ENCODE measurements at regions not wholly inside any gene's neighbourhood (a gene's known extent, or its start where the extent isn't known, plus 50 kb on each side); places are given as distances from the start of the nearest gene placed in this dataset.

DNA sequence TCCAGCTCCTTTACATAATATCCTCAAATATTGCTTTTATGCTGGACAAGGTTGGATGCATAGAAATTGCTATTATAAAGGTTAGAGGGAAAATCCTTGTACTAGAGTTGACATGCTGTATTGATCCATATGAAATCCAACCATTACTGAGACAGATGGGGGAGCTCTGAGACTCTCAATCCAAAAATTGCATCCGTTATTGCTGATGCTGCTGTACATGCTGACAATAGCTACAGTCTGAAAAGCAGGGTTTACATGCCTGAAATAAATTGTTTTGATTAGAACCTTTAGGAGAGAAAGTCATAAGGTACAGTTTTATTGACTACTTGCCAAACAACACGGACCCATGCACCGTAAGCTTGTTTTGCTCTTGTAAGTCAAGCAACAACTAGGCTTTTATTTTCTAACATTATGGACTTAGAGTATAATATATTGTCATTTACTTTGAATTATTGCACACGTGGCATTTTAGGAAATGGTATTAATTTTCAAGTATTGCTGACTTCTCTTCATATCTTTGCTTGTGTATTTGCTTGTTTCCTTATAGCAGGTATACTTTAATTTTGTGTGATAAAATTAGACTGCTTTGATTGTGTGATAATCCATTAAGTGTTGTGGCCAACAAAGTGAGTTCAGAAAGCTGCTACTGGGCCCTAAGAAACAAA lies 1365.2 kb downstream of the STIM2 start:
- no peak overlapping the region for H3K4me3 ChIP-seq (ENCODE audit: low read depth in 2 of 2, low read length in 2 of 2)
- TF ChIP-seq POLR2AphosphoS5 (IDR thresholded peaks at IDR 0.05; ENCODE audit: low read depth, low read length) (no peak), SIN3A (IDR thresholded peaks at IDR 0.05; ENCODE audit: borderline replicate concordance, insufficient read depth, low read depth, low read length) (no peak), TCF7L2 (IDR thresholded peaks at IDR 0.05; ENCODE audit: low read depth, low read length) (no peak)
- TF ChIP-seq, protein P1, sequence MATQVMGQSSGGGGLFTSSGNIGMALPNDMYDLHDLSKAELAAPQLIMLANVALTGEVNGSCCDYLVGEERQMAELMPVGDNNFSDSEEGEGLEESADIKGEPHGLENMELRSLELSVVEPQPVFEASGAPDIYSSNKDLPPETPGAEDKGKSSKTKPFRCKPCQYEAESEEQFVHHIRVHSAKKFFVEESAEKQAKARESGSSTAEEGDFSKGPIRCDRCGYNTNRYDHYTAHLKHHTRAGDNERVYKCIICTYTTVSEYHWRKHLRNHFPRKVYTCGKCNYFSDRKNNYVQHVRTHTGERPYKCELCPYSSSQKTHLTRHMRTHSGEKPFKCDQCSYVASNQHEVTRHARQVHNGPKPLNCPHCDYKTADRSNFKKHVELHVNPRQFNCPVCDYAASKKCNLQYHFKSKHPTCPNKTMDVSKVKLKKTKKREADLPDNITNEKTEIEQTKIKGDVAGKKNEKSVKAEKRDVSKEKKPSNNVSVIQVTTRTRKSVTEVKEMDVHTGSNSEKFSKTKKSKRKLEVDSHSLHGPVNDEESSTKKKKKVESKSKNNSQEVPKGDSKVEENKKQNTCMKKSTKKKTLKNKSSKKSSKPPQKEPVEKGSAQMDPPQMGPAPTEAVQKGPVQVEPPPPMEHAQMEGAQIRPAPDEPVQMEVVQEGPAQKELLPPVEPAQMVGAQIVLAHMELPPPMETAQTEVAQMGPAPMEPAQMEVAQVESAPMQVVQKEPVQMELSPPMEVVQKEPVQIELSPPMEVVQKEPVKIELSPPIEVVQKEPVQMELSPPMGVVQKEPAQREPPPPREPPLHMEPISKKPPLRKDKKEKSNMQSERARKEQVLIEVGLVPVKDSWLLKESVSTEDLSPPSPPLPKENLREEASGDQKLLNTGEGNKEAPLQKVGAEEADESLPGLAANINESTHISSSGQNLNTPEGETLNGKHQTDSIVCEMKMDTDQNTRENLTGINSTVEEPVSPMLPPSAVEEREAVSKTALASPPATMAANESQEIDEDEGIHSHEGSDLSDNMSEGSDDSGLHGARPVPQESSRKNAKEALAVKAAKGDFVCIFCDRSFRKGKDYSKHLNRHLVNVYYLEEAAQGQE (IDR thresholded peaks at IDR 0.05; ENCODE audit: insufficient read depth in 1 of 2, low read depth in 2 of 2, low read length in 1 of 2), result no peak
- TF ChIP-seq, protein P2, sequence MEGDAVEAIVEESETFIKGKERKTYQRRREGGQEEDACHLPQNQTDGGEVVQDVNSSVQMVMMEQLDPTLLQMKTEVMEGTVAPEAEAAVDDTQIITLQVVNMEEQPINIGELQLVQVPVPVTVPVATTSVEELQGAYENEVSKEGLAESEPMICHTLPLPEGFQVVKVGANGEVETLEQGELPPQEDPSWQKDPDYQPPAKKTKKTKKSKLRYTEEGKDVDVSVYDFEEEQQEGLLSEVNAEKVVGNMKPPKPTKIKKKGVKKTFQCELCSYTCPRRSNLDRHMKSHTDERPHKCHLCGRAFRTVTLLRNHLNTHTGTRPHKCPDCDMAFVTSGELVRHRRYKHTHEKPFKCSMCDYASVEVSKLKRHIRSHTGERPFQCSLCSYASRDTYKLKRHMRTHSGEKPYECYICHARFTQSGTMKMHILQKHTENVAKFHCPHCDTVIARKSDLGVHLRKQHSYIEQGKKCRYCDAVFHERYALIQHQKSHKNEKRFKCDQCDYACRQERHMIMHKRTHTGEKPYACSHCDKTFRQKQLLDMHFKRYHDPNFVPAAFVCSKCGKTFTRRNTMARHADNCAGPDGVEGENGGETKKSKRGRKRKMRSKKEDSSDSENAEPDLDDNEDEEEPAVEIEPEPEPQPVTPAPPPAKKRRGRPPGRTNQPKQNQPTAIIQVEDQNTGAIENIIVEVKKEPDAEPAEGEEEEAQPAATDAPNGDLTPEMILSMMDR (IDR thresholded peaks at IDR 0.05), result no peak
- CTCF ChIA-PET, result no interaction called here
- no peak overlapping the region for H3K27ac ChIP-seq (ENCODE audit: low read length)
- intact Hi-C loops (cut with micrococcal nuclease; ENCODE audit: unreplicated experiment), result no loop called here
- BruUV-seq (replicated peaks), result no TSS peak
- no peaks in the 10 kb centered on the region for H3K9me3 ChIP-seq (ENCODE audit: control insufficient read depth, insufficient read depth, low read depth, low read length)
- no peak for DNase-seq (ENCODE audit: low read depth, low spot score)
- ATAC-seq, result no peak
- in situ Hi-C loops (cut with HindIII; ENCODE audit: low pct_unique_long_range_greater_than_20kb, low sequenced_read_pairs), result no loop called here
- H3K27me3 ChIP-seq (ENCODE audit: control insufficient read depth, insufficient read depth, low read length), result no peaks in the 10 kb centered on the region
- POLR2A ChIA-PET, result no interaction called here
- H3K36me3 ChIP-seq (ENCODE audit: control insufficient read depth, insufficient read depth, low read length), result no peaks in the 10 kb centered on the region
- H3K4me1 ChIP-seq (ENCODE audit: control insufficient read depth, insufficient read depth, low read length), result no peaks in the 10 kb centered on the region

DNA sequence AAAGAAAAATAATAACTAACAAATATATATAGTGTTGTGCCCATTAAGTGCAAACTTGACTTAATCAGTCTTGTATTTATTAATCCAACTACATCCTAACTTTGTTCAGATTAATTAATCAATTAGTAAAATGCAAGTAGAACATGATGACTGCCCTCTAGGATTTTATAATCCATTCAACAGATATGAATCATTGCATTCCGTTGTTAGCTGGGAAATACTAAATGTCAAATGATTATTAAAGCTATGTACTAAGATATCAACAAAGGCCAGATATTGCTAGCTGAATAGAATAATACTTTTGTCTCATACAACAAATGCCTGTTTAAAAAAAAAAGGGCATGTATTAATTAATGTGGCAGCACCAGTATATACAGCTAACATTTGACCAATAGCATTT lies 1366.3 kb downstream of the STIM2 start:
- H3K36me3 ChIP-seq (ENCODE audit: control insufficient read depth, insufficient read depth, low read length), result no peaks in the 10 kb centered on the region
- in situ Hi-C loops (cut with HindIII; ENCODE audit: low pct_unique_long_range_greater_than_20kb, low sequenced_read_pairs), result no loop called here
- H3K4me3 ChIP-seq (ENCODE audit: low read depth in 2 of 2, low read length in 2 of 2), result no peak overlapping the region
- ATAC-seq (no peak), DNase-seq (ENCODE audit: low read depth, low spot score) (no peak)
- H3K27ac ChIP-seq (ENCODE audit: low read length), result no peak overlapping the region
- H3K4me1 ChIP-seq (ENCODE audit: control insufficient read depth, insufficient read depth, low read length), result no peaks in the 10 kb centered on the region
- ChIA-PET CTCF (no interaction called here), POLR2A (no interaction called here)
- TF ChIP-seq, protein P2 (IDR thresholded peaks at IDR 0.05), result no peak
- TF ChIP-seq TCF7L2 (IDR thresholded peaks at IDR 0.05; ENCODE audit: low read depth, low read length) (no peak), POLR2AphosphoS5 (IDR thresholded peaks at IDR 0.05; ENCODE audit: low read depth, low read length) (no peak), SIN3A (IDR thresholded peaks at IDR 0.05; ENCODE audit: borderline replicate concordance, insufficient read depth, low read depth, low read length) (no peak)
- TF ChIP-seq, protein P1 (IDR thresholded peaks at IDR 0.05; ENCODE audit: insufficient read depth in 1 of 2, low read depth in 2 of 2, low read length in 1 of 2), result no peak
- intact Hi-C loops (cut with micrococcal nuclease; ENCODE audit: unreplicated experiment), result no loop called here
- H3K9me3 ChIP-seq (ENCODE audit: control insufficient read depth, insufficient read depth, low read depth, low read length), result no peaks in the 10 kb centered on the region
- H3K27me3 ChIP-seq (ENCODE audit: control insufficient read depth, insufficient read depth, low read length), result no peaks in the 10 kb centered on the region
- BruUV-seq (replicated peaks), result no TSS peak

Data from Panc1 (cell line).